ENCODE measurements at regions not wholly inside any gene's neighbourhood (a gene's known extent, or its start where the extent isn't known, plus 50 kb on each side); places are given as distances from the start of the nearest gene placed in this dataset.

GRCh38 chr2:181807526-181807925 lies 84.0 kb upstream of the ITPRID2 start:
- no peak for TF ChIP-seq POLR2AphosphoS5 (IDR thresholded peaks at IDR 0.05; ENCODE audit: low read depth, low read length)
- TF ChIP-seq POLR2A (IDR thresholded peaks at IDR 0.05; ENCODE audit: low read depth, low read length): no peak
- TF ChIP-seq TAF1 (IDR thresholded peaks at IDR 0.05; ENCODE audit: low read depth, low read length): no peak

Measured in GM12891 (cell line).